ENCODE measurements at regions not wholly inside any gene's neighbourhood (a gene's known extent, or its start where the extent isn't known, plus 50 kb on each side); places are given as distances from the start of the nearest gene placed in this dataset.

GRCh38 chrX:43560247-43560946 lies 95.7 kb upstream of the MAOA start:
- Histone ChIP-seq H3K4me3 (ENCODE audit: low read depth in 1 of 2, low read length in 2 of 2) (no peak overlapping the region), H3K4me2 (ENCODE audit: insufficient read depth, low read length) (no peak overlapping the region), H3K36me3 (ENCODE audit: insufficient read depth, low read length) (no peaks in the 10 kb centered on the region), H3K9ac (ENCODE audit: low read depth, low read length) (no peak overlapping the region), H3K9me3 (ENCODE audit: insufficient read depth, low read length, severe bottlenecking) (no peaks in the 10 kb centered on the region), H3K4me1 (ENCODE audit: insufficient read depth, low read length) (peaks cover 12% of the 10 kb centered on the region; the same call in 1 of the 2 replicates), H2AFZ (ENCODE audit: low read depth, low read length) (no peak overlapping the region), H4K20me1 (ENCODE audit: insufficient read depth, low read length) (no peaks in the 10 kb centered on the region), H3K27me3 (ENCODE audit: insufficient read depth, low read length, poor library complexity) (no peaks in the 10 kb centered on the region), H3K27ac (ENCODE audit: low read length) (no peak overlapping the region), H3K79me2 (ENCODE audit: insufficient read depth, low read length) (no peaks in the 10 kb centered on the region)
- no peak for ATAC-seq (ENCODE audit: insufficient read depth, low read depth)
- no peak for DNase-seq
- TF ChIP-seq, protein P1, sequence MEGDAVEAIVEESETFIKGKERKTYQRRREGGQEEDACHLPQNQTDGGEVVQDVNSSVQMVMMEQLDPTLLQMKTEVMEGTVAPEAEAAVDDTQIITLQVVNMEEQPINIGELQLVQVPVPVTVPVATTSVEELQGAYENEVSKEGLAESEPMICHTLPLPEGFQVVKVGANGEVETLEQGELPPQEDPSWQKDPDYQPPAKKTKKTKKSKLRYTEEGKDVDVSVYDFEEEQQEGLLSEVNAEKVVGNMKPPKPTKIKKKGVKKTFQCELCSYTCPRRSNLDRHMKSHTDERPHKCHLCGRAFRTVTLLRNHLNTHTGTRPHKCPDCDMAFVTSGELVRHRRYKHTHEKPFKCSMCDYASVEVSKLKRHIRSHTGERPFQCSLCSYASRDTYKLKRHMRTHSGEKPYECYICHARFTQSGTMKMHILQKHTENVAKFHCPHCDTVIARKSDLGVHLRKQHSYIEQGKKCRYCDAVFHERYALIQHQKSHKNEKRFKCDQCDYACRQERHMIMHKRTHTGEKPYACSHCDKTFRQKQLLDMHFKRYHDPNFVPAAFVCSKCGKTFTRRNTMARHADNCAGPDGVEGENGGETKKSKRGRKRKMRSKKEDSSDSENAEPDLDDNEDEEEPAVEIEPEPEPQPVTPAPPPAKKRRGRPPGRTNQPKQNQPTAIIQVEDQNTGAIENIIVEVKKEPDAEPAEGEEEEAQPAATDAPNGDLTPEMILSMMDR (IDR thresholded peaks at IDR 0.05; ENCODE audit: borderline replicate concordance, extremely low read depth, low read length, poor library complexity, severe bottlenecking): no peak
- TF ChIP-seq EZH2 (IDR thresholded peaks at IDR 0.05; ENCODE audit: borderline replicate concordance, low read depth, low read length, severe bottlenecking): no peak

GRCh38 chrX:43562372-43562771 lies 93.7 kb upstream of the MAOA start:
- H4K20me1 ChIP-seq (ENCODE audit: insufficient read depth, low read length): no peaks in the 10 kb centered on the region
- no peaks in the 10 kb centered on the region for H3K36me3 ChIP-seq (ENCODE audit: insufficient read depth, low read length)
- no peak overlapping the region for H3K4me3 ChIP-seq (ENCODE audit: low read depth in 1 of 2, low read length in 2 of 2)
- no peak for TF ChIP-seq EZH2 (IDR thresholded peaks at IDR 0.05; ENCODE audit: borderline replicate concordance, low read depth, low read length, severe bottlenecking)
- TF ChIP-seq, protein P1 (IDR thresholded peaks at IDR 0.05; ENCODE audit: borderline replicate concordance, extremely low read depth, low read length, poor library complexity, severe bottlenecking): no peak
- peaks cover 4% of the 10 kb centered on the region; the same call in 1 of the 2 replicates for H3K4me1 ChIP-seq (ENCODE audit: insufficient read depth, low read length)
- ATAC-seq (ENCODE audit: insufficient read depth, low read depth): no peak
- H3K4me2 ChIP-seq (ENCODE audit: insufficient read depth, low read length): no peak overlapping the region
- no peak overlapping the region for H3K27ac ChIP-seq (ENCODE audit: low read length)
- H3K79me2 ChIP-seq (ENCODE audit: insufficient read depth, low read length): no peaks in the 10 kb centered on the region
- H3K9ac ChIP-seq (ENCODE audit: low read depth, low read length): no peak overlapping the region
- no peaks in the 10 kb centered on the region for H3K9me3 ChIP-seq (ENCODE audit: insufficient read depth, low read length, severe bottlenecking)
- DNase-seq: no peak
- H3K27me3 ChIP-seq (ENCODE audit: insufficient read depth, low read length, poor library complexity): no peaks in the 10 kb centered on the region
- no peak overlapping the region for H2AFZ ChIP-seq (ENCODE audit: low read depth, low read length)

- Histone ChIP-seq H3K9me3 (ENCODE audit: insufficient read depth, low read length, severe bottlenecking) (no peaks in the 10 kb centered on the region), H3K79me2 (ENCODE audit: insufficient read depth, low read length) (no peaks in the 10 kb centered on the region), H3K27me3 (ENCODE audit: insufficient read depth, low read length, poor library complexity) (no peaks in the 10 kb centered on the region), H3K4me1 (ENCODE audit: insufficient read depth, low read length) (no peaks in the 10 kb centered on the region), H3K9ac (ENCODE audit: low read depth, low read length) (no peak overlapping the region), H2AFZ (ENCODE audit: low read depth, low read length) (no peak overlapping the region), H3K4me3 (ENCODE audit: low read depth in 1 of 2, low read length in 2 of 2) (no peak overlapping the region), H3K36me3 (ENCODE audit: insufficient read depth, low read length) (no peaks in the 10 kb centered on the region), H3K27ac (ENCODE audit: low read length) (no peak overlapping the region), H3K4me2 (ENCODE audit: insufficient read depth, low read length) (no peak overlapping the region), H4K20me1 (ENCODE audit: insufficient read depth, low read length) (no peaks in the 10 kb centered on the region)
- DNase-seq: no peak
- no peak for TF ChIP-seq EZH2 (IDR thresholded peaks at IDR 0.05; ENCODE audit: borderline replicate concordance, low read depth, low read length, severe bottlenecking)
- TF ChIP-seq, protein P1 (IDR thresholded peaks at IDR 0.05; ENCODE audit: borderline replicate concordance, extremely low read depth, low read length, poor library complexity, severe bottlenecking): no peak
- no peak for ATAC-seq (ENCODE audit: insufficient read depth, low read depth)
These were observed 91.1 kb upstream of the MAOA start for GRCh38 chrX:43564953-43565352.
